GM23338 (cell line): ENCODE measurements at regions not wholly inside any gene's neighbourhood (a gene's known extent, or its start where the extent isn't known, plus 50 kb on each side); places are given as distances from the start of the nearest gene placed in this dataset.

Experiments used
- EZH2 ChIP-seq: fragments of 200-600 bp; sonication (generic); IDR thresholded peaks from one replicate; pipeline ENCODE4 v1.8.0; 2017; ENCODE audit warnings: antibody characterized with exemption, mild to moderate bottlenecking, low read depth; ENCODE audit not compliant: unreplicated experiment
- NANOG ChIP-seq: IDR thresholded peaks from 2 replicates; pipeline ENCODE4 v1.6.1; 2016; ENCODE audit warnings: antibody characterized with exemption, borderline replicate concordance
- TF ChIP-seq, protein P1 (sequence below): fragments of 250-450 bp; sonication (Bioruptor Pico); IDR thresholded peaks from 2 replicates; pipeline ENCODE4 v1.5.0; 2020; ENCODE audit warnings: mild to moderate bottlenecking, moderate library complexity
- TF ChIP-seq, protein P2 (sequence below): IDR thresholded peaks from one replicate; pipeline ENCODE4 v1.6.1; 2018; ENCODE audit warnings: antibody characterized with exemption; ENCODE audit not compliant: unreplicated experiment

DNA sequence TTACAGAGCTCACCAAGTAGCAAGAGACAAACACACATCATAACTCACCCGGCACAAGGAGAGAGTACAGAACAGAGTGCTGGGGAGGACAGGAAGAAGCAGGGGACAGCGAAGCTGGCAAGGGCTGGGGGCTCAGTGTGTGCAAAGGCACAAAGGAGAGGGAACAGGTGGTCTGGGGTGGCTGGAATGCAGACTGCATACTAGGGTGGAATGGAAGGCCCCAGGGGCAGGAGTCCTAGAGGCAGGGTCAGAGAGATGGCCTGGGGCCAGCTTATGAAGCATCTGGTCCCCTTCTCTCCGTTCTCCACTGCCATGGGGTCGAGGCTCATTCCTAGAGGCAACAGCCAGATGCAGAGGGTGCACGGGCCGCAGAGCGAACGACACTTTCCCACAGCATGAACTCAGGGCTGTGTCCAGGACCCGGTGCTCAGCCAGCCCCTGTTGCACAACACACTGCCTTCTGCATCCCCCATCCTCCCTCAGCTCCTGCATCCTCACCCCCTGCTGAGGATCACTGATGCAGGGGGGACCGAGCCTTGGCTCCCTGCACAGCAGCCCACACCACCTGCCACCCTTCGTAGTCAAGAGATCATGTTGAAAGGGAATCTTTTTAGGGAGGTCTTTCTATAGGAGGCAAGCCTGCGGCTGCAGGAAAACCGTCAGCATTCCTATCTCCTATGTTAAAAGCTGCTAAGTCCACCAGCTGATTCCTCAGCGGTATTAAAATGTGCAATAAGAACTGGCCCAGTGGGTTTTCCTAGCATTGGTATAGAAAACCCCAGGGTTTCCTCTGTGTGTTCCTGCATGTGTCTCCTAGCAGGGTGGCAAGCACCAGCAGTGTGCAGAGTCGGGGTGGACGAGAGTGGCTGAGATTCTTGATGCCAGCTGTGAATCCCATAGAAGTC is 293.5 kb downstream of the UACA start (continued):
- TF ChIP-seq, protein P1, sequence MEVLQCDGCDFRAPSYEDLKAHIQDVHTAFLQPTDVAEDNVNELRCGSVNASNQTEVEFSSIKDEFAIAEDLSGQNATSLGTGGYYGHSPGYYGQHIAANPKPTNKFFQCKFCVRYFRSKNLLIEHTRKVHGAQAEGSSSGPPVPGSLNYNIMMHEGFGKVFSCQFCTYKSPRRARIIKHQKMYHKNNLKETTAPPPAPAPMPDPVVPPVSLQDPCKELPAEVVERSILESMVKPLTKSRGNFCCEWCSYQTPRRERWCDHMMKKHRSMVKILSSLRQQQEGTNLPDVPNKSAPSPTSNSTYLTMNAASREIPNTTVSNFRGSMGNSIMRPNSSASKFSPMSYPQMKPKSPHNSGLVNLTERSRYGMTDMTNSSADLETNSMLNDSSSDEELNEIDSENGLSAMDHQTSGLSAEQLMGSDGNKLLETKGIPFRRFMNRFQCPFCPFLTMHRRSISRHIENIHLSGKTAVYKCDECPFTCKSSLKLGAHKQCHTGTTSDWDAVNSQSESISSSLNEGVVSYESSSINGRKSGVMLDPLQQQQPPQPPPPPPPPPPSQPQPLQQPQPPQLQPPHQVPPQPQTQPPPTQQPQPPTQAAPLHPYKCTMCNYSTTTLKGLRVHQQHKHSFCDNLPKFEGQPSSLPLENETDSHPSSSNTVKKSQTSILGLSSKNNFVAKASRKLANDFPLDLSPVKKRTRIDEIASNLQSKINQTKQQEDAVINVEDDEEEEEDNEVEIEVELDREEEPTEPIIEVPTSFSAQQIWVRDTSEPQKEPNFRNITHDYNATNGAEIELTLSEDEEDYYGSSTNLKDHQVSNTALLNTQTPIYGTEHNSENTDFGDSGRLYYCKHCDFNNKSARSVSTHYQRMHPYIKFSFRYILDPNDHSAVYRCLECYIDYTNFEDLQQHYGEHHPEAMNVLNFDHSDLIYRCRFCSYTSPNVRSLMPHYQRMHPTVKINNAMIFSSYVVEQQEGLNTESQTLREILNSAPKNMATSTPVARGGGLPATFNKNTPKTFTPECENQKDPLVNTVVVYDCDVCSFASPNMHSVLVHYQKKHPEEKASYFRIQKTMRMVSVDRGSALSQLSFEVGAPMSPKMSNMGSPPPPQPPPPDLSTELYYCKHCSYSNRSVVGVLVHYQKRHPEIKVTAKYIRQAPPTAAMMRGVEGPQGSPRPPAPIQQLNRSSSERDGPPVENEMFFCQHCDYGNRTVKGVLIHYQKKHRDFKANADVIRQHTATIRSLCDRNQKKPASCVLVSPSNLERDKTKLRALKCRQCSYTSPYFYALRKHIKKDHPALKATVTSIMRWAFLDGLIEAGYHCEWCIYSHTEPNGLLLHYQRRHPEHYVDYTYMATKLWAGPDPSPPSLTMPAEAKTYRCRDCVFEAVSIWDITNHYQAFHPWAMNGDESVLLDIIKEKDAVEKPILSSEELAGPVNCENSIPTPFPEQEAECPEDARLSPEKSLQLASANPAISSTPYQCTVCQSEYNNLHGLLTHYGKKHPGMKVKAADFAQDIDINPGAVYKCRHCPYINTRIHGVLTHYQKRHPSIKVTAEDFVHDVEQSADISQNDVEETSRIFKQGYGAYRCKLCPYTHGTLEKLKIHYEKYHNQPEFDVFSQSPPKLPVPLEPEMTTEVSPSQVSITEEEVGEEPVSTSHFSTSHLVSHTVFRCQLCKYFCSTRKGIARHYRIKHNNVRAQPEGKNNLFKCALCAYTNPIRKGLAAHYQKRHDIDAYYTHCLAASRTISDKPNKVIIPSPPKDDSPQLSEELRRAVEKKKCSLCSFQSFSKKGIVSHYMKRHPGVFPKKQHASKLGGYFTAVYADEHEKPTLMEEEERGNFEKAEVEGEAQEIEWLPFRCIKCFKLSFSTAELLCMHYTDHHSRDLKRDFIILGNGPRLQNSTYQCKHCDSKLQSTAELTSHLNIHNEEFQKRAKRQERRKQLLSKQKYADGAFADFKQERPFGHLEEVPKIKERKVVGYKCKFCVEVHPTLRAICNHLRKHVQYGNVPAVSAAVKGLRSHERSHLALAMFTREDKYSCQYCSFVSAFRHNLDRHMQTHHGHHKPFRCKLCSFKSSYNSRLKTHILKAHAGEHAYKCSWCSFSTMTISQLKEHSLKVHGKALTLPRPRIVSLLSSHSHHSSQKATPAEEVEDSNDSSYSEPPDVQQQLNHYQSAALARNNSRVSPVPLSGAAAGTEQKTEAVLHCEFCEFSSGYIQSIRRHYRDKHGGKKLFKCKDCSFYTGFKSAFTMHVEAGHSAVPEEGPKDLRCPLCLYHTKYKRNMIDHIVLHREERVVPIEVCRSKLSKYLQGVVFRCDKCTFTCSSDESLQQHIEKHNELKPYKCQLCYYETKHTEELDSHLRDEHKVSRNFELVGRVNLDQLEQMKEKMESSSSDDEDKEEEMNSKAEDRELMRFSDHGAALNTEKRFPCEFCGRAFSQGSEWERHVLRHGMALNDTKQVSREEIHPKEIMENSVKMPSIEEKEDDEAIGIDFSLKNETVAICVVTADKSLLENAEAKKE (CRISPR knock-in tag), result no peak
- TF ChIP-seq NANOG (no peak), EZH2 (no peak)
- TF ChIP-seq, protein P2, sequence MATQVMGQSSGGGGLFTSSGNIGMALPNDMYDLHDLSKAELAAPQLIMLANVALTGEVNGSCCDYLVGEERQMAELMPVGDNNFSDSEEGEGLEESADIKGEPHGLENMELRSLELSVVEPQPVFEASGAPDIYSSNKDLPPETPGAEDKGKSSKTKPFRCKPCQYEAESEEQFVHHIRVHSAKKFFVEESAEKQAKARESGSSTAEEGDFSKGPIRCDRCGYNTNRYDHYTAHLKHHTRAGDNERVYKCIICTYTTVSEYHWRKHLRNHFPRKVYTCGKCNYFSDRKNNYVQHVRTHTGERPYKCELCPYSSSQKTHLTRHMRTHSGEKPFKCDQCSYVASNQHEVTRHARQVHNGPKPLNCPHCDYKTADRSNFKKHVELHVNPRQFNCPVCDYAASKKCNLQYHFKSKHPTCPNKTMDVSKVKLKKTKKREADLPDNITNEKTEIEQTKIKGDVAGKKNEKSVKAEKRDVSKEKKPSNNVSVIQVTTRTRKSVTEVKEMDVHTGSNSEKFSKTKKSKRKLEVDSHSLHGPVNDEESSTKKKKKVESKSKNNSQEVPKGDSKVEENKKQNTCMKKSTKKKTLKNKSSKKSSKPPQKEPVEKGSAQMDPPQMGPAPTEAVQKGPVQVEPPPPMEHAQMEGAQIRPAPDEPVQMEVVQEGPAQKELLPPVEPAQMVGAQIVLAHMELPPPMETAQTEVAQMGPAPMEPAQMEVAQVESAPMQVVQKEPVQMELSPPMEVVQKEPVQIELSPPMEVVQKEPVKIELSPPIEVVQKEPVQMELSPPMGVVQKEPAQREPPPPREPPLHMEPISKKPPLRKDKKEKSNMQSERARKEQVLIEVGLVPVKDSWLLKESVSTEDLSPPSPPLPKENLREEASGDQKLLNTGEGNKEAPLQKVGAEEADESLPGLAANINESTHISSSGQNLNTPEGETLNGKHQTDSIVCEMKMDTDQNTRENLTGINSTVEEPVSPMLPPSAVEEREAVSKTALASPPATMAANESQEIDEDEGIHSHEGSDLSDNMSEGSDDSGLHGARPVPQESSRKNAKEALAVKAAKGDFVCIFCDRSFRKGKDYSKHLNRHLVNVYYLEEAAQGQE, result no peak
